Cardiac fibroblast (primary cell): ENCODE measurements at regions not wholly inside any gene's neighbourhood (a gene's known extent, or its start where the extent isn't known, plus 50 kb on each side); places are given as distances from the start of the nearest gene placed in this dataset.
"Not testable (repeated sequence)": the region's sequence is repeated elsewhere in the genome, so short reads cannot be mapped to it uniquely, and the experiment has no call there.

Source experiments
- DNase-seq, 2 donors: peaks; one replicate each; pipeline versions ENCODE4 v3.0.0 to v3.0.0-alpha.2; 2010; ENCODE audit warnings: low read depth in 2 of 2
- H3K4me3 ChIP-seq, 2 donors: replicated peaks in 1 of 2; 1 replicate in 1 of 2; 2 replicates in 1 of 2; pipeline ENCODE4 v1.5.1; 2011; ENCODE audit warnings: low read depth in 2 of 2, low read length in 2 of 2, mild to moderate bottlenecking in 2 of 2, moderate library complexity in 1 of 2
- CTCF ChIP-seq: IDR thresholded peaks from one replicate; pipeline ENCODE4 v1.5.1; 2011; ENCODE audit warnings: low read depth, mild to moderate bottlenecking, low read length, inconsistent platforms

DNA sequence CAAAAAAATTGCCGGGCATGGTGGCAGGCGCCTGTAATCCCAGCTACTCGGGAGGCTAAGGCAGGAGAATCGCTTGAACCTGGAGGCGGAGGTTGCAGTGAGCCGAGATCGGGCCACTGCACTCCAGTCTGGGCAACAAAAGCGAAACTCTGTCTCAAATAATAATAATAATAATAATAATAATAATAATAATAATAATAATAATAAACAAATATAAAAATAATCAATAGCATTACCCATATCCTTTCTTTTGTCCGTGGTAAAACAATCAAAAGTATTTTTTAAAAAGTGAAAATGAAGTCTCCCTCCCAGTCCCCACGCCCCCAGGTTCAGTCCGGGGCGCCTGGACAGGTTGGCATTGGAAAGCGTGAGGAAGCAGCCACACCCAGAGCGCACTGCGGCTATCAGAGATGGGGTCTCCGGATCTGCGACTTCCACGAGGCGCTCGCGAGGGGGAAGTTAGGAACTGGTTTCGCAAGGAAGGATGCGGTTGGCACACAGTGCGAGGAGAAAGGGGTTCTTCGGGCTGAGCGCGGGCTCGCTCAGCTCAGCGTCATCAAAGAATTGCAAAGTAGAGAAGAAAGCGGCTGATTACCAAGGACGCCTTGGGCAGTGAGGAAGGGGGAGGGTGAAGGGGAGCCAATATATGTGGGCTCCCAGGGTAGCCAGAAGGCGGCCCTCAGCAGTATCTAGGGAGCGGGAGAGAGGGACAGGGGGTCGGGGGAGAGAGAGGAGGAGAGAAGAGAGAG lies 69.5 kb upstream of the EPHB3 start:
- no peak for TF ChIP-seq CTCF
- peak in 1 of 2 donors; percentile 9 for DNase-seq
- H3K4me3 ChIP-seq = no peak overlapping the region

DNA sequence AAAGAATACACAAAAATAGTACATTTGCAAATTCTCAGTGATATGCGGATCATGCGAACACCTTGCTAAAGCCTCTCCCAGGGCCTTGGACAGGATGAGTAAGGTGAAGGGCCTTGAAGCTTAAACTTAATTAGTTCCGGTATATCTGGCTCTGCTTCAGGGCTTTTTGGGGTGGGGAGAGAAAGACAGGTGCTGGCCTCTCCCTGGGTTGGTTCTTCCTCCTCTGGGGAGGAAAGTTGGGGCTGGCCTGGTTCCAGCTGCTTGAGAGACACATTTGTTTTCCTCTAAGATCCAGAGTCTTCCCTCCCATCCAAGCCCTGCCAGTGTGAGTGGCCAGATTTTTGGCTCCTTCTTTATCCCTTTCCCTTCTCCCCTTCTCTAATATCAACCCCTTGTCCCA lies 64.7 kb upstream of the EPHB3 start:
- H3K4me3 ChIP-seq = no peak overlapping the region
- no peak for DNase-seq
- no peak for TF ChIP-seq CTCF

DNA sequence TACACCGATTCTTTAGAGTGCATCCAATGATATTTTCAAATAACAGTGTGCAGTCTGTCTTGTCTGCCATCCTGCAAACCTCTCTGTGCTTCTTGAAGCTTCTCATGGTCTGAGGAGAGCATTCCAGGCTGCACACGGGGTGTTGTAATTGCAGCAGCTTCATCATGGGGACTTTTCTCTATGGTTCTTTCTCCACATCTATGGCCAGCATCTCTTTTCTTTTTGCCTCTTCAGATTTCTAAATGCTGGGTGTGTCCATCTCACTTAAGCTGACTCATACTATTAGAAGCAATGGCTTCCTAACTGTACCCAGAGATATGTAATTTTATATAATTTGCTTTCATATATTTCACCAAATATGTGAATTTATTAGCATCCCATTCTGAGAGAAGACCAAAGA lies 63.8 kb upstream of the EPHB3 start:
- peak in 1 of 2 donors; percentile 6 for DNase-seq
- TF ChIP-seq CTCF = no peak

DNA sequence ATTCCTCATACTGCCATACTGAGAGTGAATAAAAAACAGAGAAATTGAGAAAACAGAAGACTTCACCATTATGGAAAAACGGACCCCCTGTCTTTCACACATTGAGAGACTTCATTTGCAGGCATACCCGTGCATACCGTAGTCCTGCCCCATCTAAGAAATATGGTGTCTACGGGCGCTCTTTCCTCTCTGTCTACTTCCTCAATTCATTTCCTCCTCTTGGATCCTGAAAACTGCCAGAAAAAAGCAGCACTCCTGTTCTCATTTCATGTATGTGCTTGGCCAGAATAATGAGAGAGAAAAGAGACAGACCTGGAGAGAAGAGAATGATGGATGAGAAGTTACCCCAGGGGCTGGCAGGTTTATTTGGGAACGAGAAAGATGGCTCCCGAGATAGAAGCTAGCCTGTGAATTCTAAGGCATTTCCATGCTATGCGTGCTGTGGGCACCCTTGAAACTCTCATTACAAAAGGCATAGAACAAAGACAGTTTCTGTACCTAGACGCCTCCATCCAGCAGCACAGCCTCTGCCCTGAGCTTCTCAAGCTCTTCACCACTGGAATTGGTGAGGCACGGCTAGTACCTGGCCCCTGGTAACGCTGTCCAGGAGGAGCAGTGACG lies 62.5 kb upstream of the EPHB3 start:
- H3K4me3 ChIP-seq = no peak overlapping the region
- no peak for TF ChIP-seq CTCF
- no peak for DNase-seq

More for the DNA sequence above, 63.8 kb upstream of the EPHB3 start:
- no peak overlapping the region for H3K4me3 ChIP-seq

DNA sequence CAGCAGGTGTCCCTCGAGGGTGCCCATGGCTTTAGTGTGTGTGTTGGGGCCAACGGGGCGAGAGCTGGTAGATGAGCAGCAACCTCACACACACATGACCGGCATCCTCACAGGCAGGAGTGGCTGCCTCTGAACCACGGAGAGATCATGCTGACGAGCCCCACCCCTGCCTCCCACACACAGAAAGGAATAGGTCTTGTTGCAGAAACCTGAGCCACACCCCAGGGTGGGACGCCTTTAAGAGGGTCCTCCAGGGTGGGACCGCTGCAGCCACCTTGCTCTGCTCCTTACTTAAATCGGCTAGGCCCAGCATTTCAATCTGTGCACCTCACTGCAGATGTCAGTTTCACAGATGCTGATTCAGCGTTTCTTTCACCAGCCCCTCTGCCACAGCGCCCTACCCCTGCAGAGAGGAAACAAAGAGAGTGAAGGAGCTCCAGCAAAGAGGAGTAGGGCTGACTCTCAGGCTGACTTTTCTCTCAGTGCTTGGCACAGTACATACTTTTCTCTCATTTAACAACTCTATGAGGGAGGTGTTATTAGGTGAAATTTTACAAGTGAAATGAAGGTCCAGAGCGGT lies 61.2 kb upstream of the EPHB3 start:
- no peak for TF ChIP-seq CTCF
- H3K4me3 ChIP-seq = no peak overlapping the region
- DNase-seq = no peak

DNA sequence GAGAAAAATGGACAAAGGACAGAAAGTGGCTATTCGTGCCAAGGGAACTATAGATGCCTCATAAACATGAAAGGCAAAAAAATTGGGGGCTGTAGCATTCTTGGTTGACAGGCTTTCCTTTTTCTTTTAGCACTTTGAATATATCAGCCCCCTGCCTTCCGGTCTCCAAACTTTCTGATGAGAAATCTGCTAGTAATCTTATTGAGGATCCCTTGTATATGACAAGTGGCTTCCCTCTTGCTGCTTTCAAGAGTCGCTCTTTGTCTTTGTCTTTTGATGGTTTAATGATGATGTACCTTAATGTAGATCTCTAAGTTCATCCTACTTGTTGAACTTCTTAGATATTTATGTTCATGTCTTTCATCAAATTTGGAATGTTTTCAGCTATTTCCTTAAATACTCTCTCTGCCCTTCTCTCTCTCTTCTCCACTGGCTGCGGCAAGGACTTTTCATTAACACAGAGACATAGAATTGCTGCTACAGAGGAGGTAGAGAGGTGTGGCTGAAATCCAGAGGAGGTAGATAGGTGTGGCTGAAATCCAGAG lies 59.4 kb upstream of the EPHB3 start:
- no peak overlapping the region for H3K4me3 ChIP-seq
- DNase-seq = no peak

DNA sequence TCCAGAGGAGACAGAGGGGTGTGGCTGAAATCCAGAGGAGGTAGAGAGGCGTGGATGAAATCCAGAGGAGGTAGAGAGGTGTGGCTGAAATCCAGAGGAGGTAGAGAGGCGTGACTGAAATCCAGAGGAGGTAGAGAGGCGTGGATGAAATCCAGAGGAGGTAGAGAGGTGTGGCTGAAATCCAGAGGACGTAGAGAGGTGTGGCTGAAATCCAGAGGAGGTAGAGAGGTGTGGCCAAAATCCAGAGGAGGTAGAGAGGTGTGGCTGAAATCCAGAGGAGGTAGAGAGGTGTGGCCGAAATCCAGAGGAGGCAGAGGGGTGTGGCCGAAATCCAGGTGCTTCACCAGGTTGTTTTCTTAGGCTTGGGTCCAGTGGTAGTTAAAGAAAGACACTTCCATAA lies 58.7 kb upstream of the EPHB3 start:
- not testable (repeated sequence) for H3K4me3 ChIP-seq, DNase-seq

More for the DNA sequence above, 59.4 kb upstream of the EPHB3 start:
- TF ChIP-seq CTCF = no peak
